ENCODE measurements at regions not wholly inside any gene's neighbourhood (a gene's known extent, or its start where the extent isn't known, plus 50 kb on each side); places are given as distances from the start of the nearest gene placed in this dataset.

DNA sequence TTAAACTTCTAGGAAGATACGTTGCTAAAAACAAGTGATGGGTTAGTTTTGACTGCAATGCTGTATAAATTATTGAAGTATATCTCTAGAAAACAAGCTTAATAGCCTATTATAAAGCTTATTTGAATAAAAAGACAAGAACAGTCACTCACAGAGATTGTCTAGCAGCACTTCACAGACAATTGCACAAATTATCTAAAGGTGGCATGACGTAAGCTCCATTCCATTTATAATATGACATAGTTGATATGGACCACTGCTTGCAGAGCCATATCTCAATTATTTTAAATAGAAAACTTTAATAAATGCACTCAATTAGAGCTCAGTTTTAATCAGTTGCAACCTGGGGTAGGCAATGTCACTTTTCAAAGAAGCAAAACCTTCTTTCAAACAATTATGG is 319.9 kb upstream of the GBE1 start:
- no peak for TF ChIP-seq POLR2A (IDR thresholded peaks at IDR 0.05)
- TF ChIP-seq CTCF (IDR thresholded peaks at IDR 0.05), result no peak
